ENCODE measurements at regions not wholly inside any gene's neighbourhood (a gene's known extent, or its start where the extent isn't known, plus 50 kb on each side); places are given as distances from the start of the nearest gene placed in this dataset.

DNA sequence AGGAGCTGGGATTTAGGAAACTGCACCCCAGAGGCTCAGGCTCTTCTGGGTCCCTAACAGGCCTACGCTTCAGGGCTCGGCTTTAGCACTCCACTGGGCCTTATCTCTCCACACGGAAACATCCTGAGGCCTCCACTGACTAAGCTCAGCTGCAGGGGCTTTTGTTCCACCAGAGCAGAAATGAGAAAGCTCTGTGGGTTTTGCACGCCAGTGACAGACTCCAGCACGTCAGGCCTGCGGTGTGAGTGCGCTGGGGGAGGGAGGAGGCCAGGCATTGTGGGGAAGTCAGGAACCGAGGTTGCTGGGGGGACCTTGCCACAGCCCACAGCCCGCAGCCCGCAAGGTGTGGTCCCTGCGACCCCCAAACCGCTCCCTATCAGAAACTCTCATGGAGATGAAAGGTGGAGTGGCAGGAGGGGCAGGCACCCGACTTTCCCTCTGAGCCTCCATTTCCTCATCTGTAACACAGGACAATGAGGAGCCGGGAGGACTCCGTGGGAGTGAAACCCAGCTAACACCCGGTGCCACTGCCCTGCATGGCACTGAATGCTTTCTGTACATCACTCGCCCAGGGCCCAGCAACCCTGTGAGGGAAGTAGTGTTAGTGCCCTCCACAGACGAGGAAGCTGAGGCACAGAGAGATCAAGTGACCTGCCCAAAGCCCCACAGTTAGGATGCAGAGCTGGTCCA, 106.5 kb downstream of the TPRA1 start:
- DNase-seq = no peak

DNA sequence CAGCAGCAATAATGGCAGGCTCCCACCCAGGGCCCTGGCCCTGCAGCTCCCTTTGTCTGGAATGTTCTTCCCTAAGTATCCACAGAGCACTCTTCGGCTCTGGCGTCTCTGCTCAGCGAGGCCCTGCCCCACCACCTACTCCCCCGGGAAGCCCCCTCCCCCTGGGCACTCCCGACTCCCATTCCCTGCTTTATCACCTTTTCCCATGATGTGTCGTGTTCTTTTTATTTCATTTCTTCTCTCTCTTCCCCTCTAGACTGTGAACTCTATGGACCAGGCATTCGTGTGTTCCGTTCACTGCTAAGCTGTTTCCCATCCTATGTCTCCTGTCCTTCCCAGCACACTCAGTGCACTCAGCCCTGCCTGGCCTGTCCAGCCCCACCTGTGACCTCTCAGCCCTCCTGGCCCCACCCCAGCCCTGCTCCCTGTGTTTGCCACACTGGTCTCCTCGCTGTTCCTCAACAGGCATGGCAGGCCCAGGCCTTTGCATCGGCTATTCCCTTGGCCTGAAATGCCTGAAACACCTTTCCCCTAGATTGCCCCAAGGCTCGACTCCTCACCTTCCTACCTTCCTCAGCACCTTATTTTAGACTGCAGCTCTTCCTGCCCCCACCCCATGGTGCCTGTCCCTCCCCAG, 107.4 kb downstream of the TPRA1 start:
- DNase-seq = no peak

DNA sequence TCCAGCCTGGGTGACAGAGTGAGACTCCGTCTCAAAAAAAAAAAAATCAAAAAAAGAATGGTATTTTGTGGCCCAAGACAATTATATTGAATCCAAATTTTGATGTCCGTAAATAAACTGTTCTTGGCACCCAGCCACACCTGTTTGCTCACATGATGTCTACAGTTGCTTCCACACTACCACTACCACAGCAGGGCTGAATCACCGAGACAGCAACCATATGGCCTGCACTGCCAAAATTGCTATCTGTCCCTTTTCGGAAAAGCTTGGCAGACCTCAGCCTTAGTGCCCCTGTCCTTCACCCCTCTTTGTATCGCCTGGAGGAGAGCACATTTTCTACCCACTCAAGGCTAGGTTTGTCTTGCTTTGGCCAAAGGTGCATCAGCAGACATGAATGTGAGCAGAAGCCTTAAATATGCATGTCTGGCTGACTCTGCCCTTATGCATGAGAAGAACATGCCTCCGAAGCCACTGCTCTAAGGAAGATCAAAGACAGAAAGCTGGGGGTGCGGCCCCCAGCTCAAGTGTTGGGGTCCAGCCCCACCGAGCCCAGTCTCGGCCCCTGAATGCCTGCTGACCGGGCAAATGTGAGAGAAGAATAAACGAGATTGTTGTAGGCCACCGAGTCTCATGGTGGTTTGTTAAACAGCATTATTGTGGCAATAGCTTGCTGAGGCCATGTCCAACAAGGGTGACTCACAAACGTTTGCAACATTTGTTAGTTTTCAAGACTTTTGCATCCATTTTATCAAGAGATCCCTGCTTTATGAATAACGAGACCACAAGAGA, 108.1 kb downstream of the TPRA1 start:
- DNase-seq = no peak

DNA sequence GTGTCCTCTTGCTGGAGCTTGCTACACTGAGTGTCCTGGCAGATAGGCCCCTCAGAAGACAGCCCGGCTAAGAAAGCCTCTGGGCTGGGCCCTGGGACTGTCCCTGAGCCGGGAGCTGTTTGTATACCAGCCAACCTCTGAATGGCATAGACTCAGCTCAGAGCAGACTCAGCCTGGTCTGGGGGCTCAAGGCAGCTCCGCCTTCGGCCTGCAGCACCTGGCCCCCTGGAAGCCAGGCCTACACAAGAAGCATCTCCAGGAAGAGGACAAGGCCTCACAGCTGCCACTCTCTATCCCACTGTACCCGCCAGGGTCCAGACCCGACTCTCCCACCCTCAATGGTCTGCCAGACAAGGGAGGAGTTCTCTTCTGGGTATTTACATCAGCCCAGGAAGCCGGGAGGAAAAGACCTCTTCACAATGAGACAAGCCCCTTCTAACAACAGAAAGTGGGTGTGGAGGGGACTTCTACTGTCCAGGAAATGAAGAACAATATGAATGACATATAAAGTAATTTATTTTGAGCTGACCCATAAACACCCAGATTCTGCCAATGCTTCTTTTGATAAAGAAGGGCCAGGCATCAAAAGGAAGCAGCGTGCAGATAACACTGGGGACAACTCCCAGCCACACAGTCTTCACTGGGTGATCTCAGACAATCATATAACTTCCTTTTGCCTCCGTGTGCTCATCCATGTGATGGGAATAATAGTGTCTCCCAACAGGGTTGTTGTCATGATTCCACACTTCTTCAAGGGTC, 110.2 kb downstream of the TPRA1 start:
- no peak for DNase-seq

DNA sequence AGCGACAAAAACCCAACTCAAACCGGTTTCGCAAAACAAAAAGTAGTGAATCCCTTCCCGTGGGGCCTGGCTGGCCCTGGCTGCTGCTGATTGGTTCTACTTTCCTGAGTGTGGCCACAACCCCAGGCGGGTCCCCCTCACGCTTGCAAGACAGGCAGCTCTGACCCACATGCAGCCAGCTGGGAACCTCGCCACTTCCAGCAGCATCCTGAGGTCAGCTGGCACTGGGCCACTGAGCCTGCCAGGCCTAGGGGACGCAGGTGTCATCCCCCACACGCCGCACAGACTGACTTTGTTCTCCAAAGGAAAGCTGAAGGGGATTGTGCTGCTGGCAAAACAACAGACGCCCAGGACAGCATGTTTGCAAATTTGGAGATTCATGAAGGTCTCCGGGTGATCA, 111.1 kb downstream of the TPRA1 start:
- no peak for DNase-seq

DNA sequence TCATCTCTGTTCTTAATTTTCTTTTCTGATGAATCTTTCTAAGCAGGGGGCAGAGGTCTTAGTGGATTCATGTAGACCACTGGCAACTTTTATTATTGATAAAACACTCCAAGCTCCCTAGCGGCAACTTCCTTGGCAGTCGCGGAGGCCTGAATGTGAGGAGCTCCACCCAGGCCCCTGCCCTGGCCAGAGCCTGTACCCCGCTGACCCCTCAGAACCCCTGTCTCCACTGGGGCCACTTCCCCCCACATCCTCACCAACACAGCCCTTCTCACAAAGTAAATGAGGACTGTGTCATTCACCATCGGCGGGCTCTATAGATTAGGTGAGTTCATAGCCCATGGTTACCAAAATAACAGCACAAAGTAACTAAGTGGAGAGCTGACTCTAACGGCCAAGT, 111.6 kb downstream of the TPRA1 start:
- no peak for DNase-seq

DNA sequence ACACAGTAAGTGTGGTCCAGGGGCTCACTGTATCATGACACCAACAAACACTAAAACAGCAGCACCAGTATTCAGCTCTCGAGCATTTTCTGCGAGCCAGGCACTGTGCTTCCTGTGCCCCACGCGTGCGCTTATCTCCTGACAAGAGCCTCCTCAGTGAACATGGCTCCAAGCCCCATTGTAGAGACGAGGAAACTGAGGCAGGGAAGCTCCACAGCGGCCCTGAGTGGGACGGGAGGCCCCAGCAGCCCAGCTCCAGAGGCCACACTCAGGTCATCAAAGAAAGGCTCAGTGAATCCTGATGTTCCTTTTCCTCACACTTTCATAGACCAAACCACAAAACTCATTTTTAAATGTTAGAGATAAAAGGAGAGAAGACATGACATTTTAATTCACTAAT, 113.1 kb downstream of the TPRA1 start:
- DNase-seq = no peak

DNA sequence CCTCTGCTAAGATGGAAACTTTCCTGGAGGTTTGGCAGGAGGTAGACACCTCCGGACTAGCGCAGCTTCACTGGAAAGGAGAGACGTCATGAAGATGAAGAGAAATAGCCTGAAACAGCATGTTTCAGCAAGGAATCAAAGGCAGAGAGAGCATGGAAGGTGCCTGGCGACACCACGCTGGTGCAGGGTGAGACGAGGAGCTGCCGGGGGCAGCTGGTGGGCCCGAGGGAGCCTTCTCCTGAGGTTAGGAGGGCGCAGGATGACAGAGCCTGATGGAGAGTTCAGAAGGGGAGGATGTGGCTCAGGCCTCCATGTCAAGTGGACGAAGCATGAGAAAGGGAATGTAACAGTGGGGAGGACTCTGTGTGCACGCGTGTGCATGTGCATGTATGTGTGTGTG, 113.6 kb downstream of the TPRA1 start:
- DNase-seq = no peak

DNA sequence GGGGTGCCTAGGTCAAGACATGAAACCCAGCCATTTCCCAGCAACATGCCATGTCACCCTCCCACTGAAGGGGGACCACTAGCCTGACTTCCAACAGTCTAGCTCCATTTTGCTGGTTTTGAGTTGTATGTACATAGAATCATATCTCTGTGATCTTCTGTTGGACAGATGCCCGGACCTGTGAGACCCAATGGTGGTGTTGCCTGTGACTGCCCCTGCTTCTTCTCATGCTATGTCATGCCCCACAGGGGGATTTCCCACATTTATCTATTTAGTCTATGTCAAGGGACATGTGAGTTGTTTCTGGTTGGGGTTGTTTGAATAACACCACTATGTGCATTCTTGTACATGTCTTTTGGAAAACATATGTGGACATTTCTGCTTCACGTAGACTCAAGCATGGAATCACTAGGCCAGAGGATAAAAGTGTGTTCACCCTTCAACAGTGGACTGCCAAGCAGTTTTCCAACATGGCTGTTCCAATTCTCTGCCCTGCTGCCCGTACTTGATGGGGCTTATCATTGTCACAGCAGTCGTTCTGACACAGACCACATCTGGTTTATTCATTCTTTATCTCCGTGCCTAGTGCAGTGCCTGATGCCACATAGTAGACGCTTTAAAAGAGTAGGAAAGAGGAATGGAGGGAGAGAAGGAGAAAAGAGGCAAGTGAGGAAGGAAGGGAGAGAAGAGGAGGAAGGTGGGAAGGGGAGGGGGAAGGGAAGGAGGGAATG, 114.4 kb downstream of the TPRA1 start:
- no peak for DNase-seq

DNA sequence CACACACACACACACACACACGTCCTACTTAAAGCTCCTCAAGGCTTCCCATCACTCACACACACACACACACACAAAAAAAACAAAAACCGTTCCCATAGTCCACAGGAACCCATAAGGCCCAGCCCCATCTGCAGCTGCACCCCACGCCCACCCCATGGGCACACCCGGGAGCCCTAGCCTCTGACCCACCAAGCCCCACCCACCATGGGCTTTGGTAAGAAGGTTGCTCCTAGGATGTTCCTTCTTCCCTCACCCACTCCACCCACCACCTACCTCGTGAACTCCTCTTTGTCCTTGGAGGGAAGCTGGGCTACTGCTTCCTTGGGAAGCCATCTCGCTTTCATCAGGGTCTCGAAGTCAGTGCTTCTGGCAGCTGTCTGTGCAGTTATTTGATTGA, 115.1 kb downstream of the TPRA1 start:
- no peak for DNase-seq

DNA sequence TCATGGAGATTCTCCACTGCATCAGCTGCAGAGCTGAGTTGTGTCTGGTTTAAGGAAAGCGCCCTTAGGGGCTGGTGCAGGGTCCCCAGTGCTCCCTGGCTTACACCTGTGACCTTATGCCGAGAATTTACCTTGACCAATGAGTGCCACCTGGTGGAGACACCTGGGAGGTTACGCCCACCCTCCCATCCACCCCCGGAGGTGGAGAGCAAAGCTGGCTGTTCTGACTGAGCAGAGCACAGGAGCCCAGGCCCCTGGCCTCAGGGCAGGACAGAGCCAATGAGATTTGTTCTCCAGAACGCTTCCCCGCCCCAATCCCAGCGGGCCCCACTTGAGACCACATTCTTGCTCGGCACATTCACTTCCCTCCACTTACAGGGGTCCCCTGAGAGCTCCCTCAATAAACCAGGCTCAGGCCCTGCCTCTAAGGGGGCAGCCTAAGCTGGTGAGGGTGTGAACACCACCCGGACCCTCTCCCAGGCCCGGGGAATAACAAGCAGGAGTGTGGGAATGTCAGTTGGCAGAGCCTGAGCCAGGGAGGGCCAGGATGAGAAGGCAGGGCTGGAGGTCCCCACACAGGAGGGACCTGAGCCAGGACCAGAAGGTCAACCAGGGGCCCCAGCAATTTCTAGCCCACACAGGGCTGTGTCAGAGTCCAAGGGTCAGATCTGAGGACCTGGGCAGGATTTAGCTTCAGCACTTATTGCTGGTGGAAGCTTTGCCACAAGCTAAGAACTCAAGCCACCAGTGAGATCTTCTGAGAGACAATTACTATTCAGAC, 117.1 kb downstream of the TPRA1 start:
- no peak for DNase-seq

DNA sequence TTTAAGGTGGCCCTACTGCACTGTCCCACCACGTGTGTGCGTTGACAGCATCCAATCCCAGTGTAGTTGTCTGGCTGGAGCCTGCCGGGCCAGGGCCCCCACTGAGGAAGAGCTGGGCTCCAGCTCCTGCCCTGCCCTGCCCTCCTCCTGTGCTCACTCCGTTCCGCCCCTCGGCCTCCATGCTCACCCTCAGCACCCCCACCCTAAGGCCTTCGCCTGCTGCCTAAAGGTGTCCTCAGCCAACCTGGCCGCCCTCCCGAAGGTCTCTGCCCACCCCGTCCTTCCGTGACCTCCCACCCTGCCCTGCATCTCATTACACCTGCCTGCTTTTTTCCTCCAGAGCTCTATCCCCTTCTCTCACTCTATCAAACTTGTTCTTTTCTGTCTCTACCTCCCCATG, 118.0 kb downstream of the TPRA1 start:
- no peak for DNase-seq

DNA sequence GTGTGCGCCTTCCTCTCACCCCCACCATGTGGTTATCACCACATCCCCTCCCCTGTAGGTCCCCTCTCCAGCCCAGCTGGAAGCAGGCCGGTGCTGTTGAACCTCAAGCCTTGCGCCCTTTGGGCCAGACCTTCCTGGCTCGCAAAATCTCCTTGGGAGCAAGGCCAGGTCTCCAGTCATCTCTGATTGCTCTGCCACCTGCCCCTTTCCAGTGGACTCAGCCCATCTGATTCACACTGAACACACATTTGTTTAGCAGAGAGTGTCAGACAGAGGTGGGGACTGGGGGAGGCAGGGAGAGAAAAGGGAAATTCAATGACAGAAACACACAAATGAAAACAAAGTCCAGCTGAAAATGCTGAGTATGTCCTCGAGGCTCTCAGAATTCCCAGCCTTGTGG, 119.4 kb downstream of the TPRA1 start:
- DNase-seq = no peak

DNA sequence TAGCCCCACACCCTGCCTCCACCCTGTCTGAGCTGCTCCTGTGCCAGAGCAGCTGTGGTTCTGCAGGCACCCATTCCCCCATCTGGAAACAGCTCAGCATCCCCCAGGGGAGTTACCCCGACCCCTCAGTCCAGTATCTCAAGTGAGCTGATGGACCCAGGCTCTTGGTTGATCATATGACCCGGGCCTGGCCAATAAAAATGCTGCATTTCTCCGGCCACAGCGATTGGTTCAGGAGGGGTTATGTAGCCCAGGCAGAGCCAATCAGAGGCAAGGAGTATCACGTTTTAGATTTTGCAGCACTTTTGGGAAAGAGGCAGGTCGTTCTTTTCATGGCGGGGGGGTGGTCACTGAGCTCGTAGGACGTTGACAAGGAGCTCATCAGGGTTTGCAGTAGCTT, 120.8 kb downstream of the TPRA1 start:
- no peak for DNase-seq

DNA sequence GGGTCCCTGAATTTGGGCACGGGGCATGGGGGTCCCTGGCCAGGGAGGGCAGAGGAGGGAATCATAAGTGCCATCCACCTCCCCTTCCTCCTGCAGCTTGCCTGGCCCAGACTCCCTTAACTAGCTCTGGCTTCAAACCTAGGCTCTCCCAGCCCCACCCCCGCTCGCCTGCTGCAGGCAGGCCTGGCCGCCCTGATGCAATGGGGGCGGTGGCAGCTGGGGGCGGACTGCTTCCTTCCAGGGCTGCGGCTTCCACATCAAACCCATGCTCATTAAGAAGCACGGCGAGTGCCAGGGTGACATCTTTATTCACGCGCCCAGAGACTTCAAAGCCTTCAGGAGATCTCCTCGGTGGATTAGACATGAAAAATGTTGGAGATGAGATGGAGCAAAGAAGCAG, 123.1 kb downstream of the TPRA1 start:
- DNase-seq = no peak

DNA sequence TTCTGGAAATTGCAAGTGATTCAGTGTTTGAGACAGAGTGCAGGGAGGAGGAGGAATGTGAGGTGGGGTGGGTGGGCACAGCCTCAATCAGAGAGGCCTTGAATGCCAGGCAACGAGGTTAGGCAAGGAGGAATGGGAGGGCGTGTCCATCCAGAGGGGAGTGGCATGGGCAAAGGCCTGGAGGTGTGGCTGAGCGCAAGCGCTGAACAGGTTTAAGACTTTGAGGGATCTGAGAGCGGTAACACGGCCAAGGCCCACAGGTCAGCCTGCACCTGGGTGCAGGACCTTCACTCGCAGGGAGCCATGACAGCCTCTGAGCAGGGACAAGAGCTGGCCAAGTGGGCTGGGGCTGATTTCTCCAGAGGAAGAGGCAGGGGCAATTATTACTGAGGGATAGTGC, 125.9 kb downstream of the TPRA1 start:
- no peak for DNase-seq

DNA sequence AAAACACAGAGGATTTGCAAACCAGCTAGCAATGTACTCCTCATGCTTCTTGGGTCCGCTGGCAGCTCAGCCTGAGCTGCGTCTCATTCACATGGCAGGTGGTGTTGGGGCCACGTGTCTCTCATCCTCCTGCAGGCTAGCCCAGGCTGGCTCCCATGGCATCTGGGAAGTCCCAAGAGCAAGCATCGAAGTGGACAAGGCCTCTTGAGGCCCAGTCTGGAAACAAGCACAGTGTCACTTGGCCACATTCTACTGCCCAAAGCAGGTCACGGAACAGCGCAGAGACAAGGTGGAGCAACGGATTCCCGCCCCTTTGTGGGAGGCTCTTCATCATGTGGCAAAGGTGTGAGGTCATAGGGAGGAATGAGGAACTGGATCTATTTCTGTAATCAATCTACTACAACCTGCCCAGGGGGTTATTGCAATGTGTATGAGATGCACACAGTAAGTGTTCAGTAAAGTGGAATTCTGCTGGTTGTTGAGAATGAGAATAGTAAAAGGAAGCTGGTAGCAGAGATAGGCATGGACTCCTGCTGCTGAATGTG, 128.3 kb downstream of the TPRA1 start:
- no peak for DNase-seq

DNA sequence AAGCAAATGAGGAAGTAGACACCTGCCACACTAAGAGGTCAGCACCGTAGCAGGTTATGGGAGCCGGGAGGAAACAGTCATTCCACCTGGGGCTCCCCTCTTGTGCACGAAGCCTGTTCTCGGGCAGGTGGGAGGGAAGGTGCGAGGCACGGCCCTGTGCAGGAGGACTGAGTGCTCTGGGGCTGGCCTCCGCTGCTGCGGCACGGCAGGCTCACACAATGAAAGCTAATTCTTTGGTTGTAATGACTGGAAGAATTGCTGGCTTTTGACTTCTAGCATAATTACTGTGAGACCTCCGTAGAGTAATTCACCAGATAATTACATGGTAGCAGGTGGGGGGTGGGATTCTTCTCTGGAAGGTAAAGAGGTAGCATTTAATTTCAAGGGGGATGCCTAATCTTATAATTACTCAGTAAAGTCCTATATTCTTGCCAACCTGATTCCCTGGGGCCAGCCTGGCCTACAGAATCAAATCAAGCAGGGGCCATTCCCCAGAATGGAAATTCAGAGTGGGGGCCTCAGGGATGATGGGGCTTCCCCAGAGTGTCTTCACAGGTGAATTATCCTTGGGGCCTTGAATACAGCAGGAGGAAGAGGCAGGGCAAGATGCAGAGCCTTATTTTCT, 129.1 kb downstream of the TPRA1 start:
- DNase-seq = no peak

DNA sequence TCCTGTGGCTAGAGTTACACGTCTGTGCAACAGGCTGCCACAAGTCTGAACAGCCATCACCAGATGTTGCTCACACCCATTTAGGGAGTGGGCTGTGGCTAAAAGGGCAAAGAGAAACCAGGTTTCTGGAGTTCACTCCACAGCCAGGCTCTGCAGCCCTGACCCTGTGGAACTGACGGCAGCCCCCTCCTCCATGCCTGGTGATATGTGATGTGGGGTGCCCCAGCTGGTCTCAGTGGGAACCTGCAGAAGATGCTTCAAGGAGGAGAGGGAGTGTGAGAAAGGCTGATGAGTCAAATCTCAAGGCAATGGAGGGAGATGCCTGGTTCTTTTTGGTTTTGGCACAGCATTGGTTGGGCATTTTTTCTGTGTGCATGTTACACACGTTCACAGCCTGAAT, 130.6 kb downstream of the TPRA1 start:
- DNase-seq = no peak

DNA sequence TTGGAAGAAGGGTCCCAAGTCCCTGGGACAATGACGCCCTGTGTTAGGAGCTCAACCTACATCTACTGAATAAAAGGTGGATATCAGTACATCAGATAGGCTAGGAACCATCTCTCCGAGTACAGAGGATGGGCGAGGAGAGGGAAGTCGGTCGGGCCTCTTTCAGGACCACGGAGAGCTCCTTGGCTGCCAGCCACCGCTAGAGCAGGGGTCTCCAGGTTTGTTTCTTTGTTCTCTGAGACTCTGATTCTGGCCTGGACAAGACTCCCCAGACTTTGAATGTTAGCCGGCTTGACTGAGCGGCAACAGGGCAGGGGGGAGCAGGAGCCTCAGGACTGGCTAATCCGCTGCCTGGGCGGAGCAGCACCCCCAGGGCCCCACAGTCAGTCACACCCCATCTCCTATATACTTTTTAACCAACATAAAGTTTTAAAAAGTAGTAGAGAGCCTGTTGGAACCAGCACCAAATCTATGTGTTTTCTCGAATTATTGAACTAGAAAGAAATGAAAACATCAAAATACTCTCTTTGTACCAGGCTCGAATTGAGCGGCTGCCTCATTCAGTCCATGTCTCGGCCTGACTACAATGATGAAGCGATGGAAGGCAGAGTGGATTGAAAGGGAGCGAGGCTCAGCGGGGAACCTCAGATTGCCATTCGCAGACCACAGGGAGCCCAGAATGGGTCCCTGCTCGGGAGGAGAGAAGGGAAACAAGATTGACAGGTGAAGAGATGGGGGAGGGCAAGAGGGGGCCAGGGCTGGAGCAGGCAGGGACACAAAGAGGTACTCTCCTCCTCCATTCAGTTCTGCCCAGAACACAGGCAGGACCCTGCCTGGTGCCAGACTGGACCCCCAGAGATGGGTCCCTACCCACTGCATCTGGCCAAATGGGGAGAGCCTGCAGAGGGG, 131.6 kb downstream of the TPRA1 start:
- DNase-seq = no peak
